ENCODE measurements at regions not wholly inside any gene's neighbourhood (a gene's known extent, or its start where the extent isn't known, plus 50 kb on each side); places are given as distances from the start of the nearest gene placed in this dataset.

DNA sequence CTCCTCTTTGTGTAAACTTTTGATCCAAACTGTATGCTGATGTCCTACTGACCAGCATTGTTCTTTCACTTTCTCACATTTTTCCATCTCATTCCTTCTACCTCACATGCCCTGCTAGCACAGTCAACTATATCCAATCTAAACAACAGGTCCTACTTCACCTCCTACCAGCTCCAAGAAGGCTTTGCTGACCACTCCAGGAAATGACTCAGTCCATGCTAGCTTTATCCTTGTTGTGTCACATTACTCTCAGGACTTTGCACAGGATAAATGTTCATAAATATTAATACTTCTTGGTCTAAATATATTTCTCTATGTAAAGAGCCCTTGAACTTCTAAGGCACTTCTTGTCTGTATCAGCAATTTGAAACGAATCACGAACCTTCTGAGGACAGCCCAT lies 64.9 kb upstream of the PCED1B start:
- Histone ChIP-seq H3K9ac (ENCODE audit: low read length) (no peak overlapping the region), H4K20me1 (ENCODE audit: insufficient read depth, low read length) (no peaks in the 10 kb centered on the region), H2AFZ (ENCODE audit: low read depth, low read length) (no peak overlapping the region), H3K27me3 (ENCODE audit: low read depth, low read length) (no peaks in the 10 kb centered on the region), H3K4me3 (ENCODE audit: low read length) (no peak overlapping the region), H3K4me2 (ENCODE audit: low read length) (no peak overlapping the region), H3K4me1 (ENCODE audit: low read length) (peaks cover 9% of the 10 kb centered on the region), H3K9me3 (ENCODE audit: insufficient read depth, low read length) (no peaks in the 10 kb centered on the region), H3K79me2 (ENCODE audit: low read length) (no peaks in the 10 kb centered on the region), H3K36me3 (replicated peaks; ENCODE audit: low read depth, low read length) (no peaks in the 10 kb centered on the region), H3K27ac (ENCODE audit: low read length) (no peak overlapping the region)
- TF ChIP-seq EZH2phosphoT487 (IDR thresholded peaks at IDR 0.05; ENCODE audit: low read depth): no peak
- TF ChIP-seq, protein P1, sequence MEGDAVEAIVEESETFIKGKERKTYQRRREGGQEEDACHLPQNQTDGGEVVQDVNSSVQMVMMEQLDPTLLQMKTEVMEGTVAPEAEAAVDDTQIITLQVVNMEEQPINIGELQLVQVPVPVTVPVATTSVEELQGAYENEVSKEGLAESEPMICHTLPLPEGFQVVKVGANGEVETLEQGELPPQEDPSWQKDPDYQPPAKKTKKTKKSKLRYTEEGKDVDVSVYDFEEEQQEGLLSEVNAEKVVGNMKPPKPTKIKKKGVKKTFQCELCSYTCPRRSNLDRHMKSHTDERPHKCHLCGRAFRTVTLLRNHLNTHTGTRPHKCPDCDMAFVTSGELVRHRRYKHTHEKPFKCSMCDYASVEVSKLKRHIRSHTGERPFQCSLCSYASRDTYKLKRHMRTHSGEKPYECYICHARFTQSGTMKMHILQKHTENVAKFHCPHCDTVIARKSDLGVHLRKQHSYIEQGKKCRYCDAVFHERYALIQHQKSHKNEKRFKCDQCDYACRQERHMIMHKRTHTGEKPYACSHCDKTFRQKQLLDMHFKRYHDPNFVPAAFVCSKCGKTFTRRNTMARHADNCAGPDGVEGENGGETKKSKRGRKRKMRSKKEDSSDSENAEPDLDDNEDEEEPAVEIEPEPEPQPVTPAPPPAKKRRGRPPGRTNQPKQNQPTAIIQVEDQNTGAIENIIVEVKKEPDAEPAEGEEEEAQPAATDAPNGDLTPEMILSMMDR (IDR thresholded peaks at IDR 0.05; ENCODE audit: low read depth, low read length): no peak

DNA sequence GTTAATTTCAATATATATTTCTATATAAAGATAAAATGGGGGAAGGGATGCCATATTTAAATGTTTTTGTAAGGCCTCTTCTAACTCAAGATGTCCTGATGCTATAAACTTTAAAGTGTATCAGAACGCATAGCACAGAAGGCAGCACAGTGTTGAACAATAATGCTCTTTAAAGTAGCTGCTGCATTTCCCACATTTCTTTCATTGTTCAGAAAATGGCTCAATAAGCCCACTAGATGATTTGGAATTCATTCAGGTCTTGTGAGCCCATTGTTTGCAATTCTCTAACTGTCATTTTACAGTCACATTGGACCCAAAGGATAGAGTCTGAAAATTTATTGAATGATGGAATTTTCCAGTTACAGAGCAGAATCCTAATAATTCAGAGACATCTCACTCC lies 64.0 kb upstream of the PCED1B start:
- H4K20me1 ChIP-seq (ENCODE audit: insufficient read depth, low read length): no peaks in the 10 kb centered on the region
- H3K4me1 ChIP-seq (ENCODE audit: low read length): peaks cover 9% of the 10 kb centered on the region
- H3K4me2 ChIP-seq (ENCODE audit: low read length): no peak overlapping the region
- no peaks in the 10 kb centered on the region for H3K79me2 ChIP-seq (ENCODE audit: low read length)
- no peaks in the 10 kb centered on the region for H3K27me3 ChIP-seq (ENCODE audit: low read depth, low read length)
- H2AFZ ChIP-seq (ENCODE audit: low read depth, low read length): no peak overlapping the region
- H3K36me3 ChIP-seq (replicated peaks; ENCODE audit: low read depth, low read length): no peaks in the 10 kb centered on the region
- no peak overlapping the region for H3K27ac ChIP-seq (ENCODE audit: low read length)
- H3K9ac ChIP-seq (ENCODE audit: low read length): no peak overlapping the region
- H3K9me3 ChIP-seq (ENCODE audit: insufficient read depth, low read length): no peaks in the 10 kb centered on the region
- no peak overlapping the region for H3K4me3 ChIP-seq (ENCODE audit: low read length)
- TF ChIP-seq EZH2phosphoT487 (IDR thresholded peaks at IDR 0.05; ENCODE audit: low read depth): no peak
- TF ChIP-seq, protein P1 (IDR thresholded peaks at IDR 0.05; ENCODE audit: low read depth, low read length): no peak

DNA sequence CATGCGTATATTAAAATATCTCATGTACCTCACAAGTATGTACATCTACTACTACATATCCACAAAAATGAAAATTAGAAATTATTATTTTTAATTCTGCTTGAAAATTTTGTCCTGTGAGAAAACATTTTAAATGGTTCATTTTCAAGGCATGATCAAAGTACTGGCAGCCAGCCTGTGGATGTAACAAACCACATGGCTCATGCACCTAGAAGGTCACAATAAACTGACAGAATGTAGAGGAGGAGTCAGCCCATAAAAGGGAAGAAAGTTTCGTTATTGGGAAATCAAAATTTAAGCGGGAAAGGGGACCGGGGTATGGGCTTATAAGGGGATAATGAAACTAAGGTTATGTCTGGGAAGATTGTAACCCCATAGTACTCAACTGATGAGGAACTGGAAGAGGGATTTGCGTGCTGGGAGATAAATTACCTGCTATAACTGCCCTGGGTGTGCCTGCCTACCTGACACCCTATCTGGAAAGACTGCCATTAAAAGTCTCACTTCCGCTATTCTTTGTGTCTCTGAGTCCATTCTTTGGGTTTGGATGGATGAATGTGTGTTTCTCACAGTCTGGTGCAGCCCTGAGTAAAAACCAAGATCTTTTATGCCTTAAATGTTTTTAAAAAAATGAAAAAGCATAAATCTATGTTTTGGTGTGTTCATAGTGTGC lies 62.2 kb upstream of the PCED1B start:
- Histone ChIP-seq H3K27ac (ENCODE audit: low read length) (no peak overlapping the region), H3K9me3 (ENCODE audit: insufficient read depth, low read length) (no peaks in the 10 kb centered on the region), H3K36me3 (replicated peaks; ENCODE audit: low read depth, low read length) (no peaks in the 10 kb centered on the region), H3K79me2 (ENCODE audit: low read length) (no peaks in the 10 kb centered on the region), H3K4me2 (ENCODE audit: low read length) (no peak overlapping the region), H3K27me3 (ENCODE audit: low read depth, low read length) (no peaks in the 10 kb centered on the region), H3K9ac (ENCODE audit: low read length) (no peak overlapping the region), H4K20me1 (ENCODE audit: insufficient read depth, low read length) (no peaks in the 10 kb centered on the region), H3K4me1 (ENCODE audit: low read length) (peaks cover 9% of the 10 kb centered on the region), H2AFZ (ENCODE audit: low read depth, low read length) (no peak overlapping the region), H3K4me3 (ENCODE audit: low read length) (no peak overlapping the region)
- no peak for TF ChIP-seq EZH2phosphoT487 (IDR thresholded peaks at IDR 0.05; ENCODE audit: low read depth)
- TF ChIP-seq, protein P1 (IDR thresholded peaks at IDR 0.05; ENCODE audit: low read depth, low read length): no peak

DNA sequence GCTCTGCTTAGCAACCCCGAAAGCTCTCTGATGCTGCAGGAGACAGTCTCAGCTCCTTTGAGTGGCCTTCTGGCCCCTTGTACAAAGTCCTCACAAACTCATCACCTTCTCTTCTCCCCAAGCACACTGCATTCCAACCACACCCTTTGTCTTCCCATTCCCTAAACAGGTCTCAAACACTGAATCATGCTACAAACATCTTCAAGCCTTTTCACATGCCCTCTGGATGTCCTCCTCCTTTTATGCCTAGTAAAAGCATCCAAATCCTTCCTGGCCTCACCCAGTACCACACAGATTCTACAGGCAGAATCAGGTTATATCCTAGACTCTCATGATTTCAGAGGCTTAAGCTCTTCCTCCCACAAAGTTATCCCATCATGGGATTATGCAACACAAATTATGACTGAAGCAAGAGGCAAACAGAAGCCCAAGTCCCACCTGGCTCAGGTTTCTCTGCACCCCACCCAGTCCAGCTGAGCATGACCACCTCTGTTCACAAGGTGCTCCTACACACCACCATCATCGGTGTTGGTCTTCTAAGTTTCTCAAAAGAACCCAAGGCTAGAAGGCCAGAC lies 61.4 kb upstream of the PCED1B start:
- H3K9me3 ChIP-seq (ENCODE audit: insufficient read depth, low read length): no peaks in the 10 kb centered on the region
- no peak overlapping the region for H3K4me2 ChIP-seq (ENCODE audit: low read length)
- peaks cover 14% of the 10 kb centered on the region for H3K4me1 ChIP-seq (ENCODE audit: low read length)
- H4K20me1 ChIP-seq (ENCODE audit: insufficient read depth, low read length): no peaks in the 10 kb centered on the region
- H2AFZ ChIP-seq (ENCODE audit: low read depth, low read length): no peak overlapping the region
- H3K36me3 ChIP-seq (replicated peaks; ENCODE audit: low read depth, low read length): no peaks in the 10 kb centered on the region
- no peak overlapping the region for H3K27ac ChIP-seq (ENCODE audit: low read length)
- no peak overlapping the region for H3K4me3 ChIP-seq (ENCODE audit: low read length)
- no peak overlapping the region for H3K9ac ChIP-seq (ENCODE audit: low read length)
- TF ChIP-seq EZH2phosphoT487 (IDR thresholded peaks at IDR 0.05; ENCODE audit: low read depth): no peak
- TF ChIP-seq, protein P1 (IDR thresholded peaks at IDR 0.05; ENCODE audit: low read depth, low read length): no peak
- no peaks in the 10 kb centered on the region for H3K79me2 ChIP-seq (ENCODE audit: low read length)
- H3K27me3 ChIP-seq (ENCODE audit: low read depth, low read length): no peaks in the 10 kb centered on the region
